ENCODE measurements at regions not wholly inside any gene's neighbourhood (a gene's known extent, or its start where the extent isn't known, plus 50 kb on each side); places are given as distances from the start of the nearest gene placed in this dataset.

DNA sequence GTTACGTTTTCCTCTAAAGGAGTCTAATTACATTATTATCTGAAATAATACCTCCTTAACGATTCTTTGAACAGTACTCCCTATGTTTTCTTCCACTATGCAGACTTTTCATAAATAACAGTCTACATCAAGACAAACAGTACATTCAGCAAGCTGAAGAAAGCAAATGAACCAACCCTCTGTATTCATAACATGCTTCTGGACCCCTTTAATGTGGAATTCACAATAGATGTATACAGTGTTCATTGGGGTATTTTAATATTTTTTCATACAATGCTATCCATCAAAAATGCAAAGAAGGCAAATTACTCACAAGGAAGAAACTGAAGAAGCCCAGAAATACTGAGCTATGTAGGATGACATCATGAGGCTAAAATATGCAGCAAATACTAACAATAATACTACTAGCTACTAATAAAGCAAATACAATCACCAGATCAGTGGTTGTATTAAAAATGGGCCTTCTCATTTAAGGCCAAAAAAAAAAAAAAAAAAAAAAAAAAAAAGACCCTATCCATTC, 408.6 kb downstream of the MTX2 start:
- Histone ChIP-seq H3K36me3 (ENCODE audit: control insufficient read depth, insufficient read depth, low read length) (no peaks in the 10 kb centered on the region), H3K4me3 (ENCODE audit: low read length) (no peak overlapping the region), H3K4me1 (ENCODE audit: control insufficient read depth, insufficient read depth, low read length) (no peaks in the 10 kb centered on the region), H3K27me3 (ENCODE audit: control insufficient read depth, insufficient read depth, low read length) (peaks cover 3% of the 10 kb centered on the region), H3K9ac (ENCODE audit: low read length) (no peak overlapping the region), H3K9me3 (ENCODE audit: control insufficient read depth, low read length) (no peaks in the 10 kb centered on the region)

DNA sequence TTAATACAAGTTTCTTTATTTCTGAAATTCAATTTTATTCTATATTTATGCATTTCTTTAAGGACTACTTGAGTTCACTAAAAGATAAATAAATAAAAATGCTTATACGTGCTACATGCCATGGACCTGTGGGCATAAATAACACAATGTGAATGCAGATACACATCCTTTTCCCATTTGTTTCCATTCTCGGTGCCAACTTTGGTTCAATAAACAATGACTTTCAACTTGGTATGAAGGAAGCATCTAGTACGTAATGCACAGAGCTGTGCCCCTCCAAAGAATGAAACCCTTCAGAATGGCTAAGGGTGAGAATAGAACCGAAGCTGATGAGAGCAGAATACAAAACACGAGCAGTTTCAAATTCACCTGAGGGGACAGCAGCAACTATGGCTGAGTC, 409.3 kb downstream of the MTX2 start:
- H3K4me3 ChIP-seq (ENCODE audit: low read length), result no peak overlapping the region
- H3K36me3 ChIP-seq (ENCODE audit: control insufficient read depth, insufficient read depth, low read length), result no peaks in the 10 kb centered on the region
- H3K27me3 ChIP-seq (ENCODE audit: control insufficient read depth, insufficient read depth, low read length), result peaks cover 3% of the 10 kb centered on the region
- no peaks in the 10 kb centered on the region for H3K4me1 ChIP-seq (ENCODE audit: control insufficient read depth, insufficient read depth, low read length)
- no peaks in the 10 kb centered on the region for H3K9me3 ChIP-seq (ENCODE audit: control insufficient read depth, low read length)
- H3K9ac ChIP-seq (ENCODE audit: low read length), result no peak overlapping the region

DNA sequence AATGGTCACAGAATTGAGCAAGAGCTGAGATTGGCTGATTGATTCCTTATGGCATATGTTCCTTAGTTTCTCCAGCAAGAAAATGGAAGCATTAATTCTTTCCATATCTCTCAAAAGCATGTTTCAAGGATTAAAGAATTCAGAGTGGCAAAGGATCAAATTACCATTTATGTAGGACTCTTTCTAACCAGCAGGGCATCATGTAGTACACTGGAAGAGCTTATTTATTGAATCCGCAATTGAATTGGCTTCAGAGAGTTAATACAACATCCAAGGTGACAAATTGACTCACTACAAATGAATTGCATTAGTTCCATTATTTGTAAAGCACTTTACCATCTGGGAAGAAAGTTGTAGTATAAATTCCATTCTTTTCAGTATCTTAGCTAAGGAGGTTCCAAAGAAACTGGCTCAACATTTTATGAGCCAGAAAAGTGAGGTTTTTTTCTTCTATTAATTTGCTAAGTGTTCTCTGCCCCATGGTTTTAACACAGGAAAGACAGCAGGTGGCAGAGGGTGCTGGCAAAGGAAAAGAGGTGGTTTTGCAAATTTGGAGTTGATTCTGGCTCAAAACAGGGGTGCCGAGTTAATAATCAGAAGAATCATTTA, 409.9 kb downstream of the MTX2 start:
- H3K27me3 ChIP-seq (ENCODE audit: control insufficient read depth, insufficient read depth, low read length), result peaks cover 3% of the 10 kb centered on the region
- no peak overlapping the region for H3K4me3 ChIP-seq (ENCODE audit: low read length)
- H3K9me3 ChIP-seq (ENCODE audit: control insufficient read depth, low read length), result no peaks in the 10 kb centered on the region
- H3K36me3 ChIP-seq (ENCODE audit: control insufficient read depth, insufficient read depth, low read length), result no peaks in the 10 kb centered on the region
- no peaks in the 10 kb centered on the region for H3K4me1 ChIP-seq (ENCODE audit: control insufficient read depth, insufficient read depth, low read length)
- no peak overlapping the region for H3K9ac ChIP-seq (ENCODE audit: low read length)

DNA sequence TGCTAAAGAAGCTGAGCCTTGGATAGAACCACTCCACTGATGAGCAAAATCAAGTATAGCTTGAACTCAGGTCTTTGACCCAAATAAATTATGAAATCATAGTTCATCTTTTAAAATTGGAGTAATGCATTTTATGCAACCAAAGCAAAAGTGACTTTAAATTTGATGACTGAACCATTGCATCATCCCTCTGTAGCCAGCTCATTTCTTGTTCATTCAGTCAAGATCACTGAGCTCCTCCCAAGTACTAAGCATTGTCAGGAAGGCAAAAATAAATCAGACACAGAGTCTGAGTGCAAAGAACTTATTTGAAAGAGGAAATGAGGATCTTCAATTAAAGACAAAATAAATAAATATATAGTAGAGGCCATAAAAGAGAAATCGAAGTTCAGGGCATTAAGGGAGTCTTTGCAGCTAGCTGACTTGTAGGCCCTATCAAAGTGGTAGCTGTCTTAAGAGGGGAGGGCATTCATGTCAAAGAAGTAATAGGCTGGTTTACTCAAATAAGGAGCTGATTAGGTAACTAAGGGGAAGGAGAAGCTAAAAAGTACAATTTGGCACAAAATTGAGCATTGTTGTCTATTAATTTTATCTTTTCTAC, 411.8 kb downstream of the MTX2 start:
- H3K9ac ChIP-seq (ENCODE audit: low read length), result no peak overlapping the region
- no peaks in the 10 kb centered on the region for H3K36me3 ChIP-seq (ENCODE audit: control insufficient read depth, insufficient read depth, low read length)
- no peak overlapping the region for H3K4me3 ChIP-seq (ENCODE audit: low read length)
- peaks cover 3% of the 10 kb centered on the region for H3K27me3 ChIP-seq (ENCODE audit: control insufficient read depth, insufficient read depth, low read length)
- H3K4me1 ChIP-seq (ENCODE audit: control insufficient read depth, insufficient read depth, low read length), result no peaks in the 10 kb centered on the region
- no peaks in the 10 kb centered on the region for H3K9me3 ChIP-seq (ENCODE audit: control insufficient read depth, low read length)

DNA sequence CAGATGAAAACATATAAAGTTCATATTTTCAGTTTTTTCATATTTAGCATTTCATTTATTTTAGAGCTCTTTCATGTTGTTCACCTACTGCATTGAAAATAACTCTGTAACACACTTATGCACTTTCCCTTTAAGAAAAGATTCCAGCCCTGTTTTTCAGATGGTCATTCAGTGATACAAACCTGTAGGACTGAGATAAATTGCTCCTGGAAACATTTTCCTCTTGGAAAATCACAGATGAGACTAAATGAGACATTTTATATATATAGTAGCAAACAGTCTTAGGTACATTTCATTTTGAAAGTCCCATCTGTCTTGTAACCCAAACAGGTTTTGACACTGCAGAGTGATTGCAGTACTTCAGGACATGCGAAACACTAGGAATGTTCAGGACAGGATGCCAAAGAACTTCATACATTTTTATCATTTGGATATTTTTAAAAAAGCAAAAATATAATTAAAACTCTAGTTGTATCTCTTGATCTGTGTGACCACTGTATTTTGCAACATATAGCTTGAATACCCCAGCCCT, 412.4 kb downstream of the MTX2 start:
- Histone ChIP-seq H3K4me1 (ENCODE audit: control insufficient read depth, insufficient read depth, low read length) (no peaks in the 10 kb centered on the region), H3K36me3 (ENCODE audit: control insufficient read depth, insufficient read depth, low read length) (no peaks in the 10 kb centered on the region), H3K4me3 (ENCODE audit: low read length) (no peak overlapping the region), H3K27me3 (ENCODE audit: control insufficient read depth, insufficient read depth, low read length) (no peaks in the 10 kb centered on the region), H3K9me3 (ENCODE audit: control insufficient read depth, low read length) (no peaks in the 10 kb centered on the region), H3K9ac (ENCODE audit: low read length) (no peak overlapping the region)

DNA sequence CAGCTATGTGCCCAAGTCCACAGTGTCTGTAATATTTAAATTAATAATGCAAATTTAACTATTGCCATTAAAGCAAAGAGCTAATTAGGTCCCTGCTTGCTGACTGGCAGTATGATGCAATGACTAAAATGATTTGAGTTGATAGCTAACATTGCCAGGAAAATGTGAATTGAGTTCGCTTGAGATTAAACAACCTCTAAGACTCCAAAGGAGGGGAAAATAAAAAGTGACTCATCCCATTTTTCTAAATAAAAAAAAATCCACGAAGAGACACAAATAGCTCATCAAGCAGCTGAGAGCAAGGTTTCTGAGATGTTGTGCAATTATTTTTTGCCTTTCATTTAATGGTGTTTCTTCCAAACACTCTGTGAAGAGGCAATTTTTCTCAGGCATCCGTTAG, 413.0 kb downstream of the MTX2 start:
- H3K27me3 ChIP-seq (ENCODE audit: control insufficient read depth, insufficient read depth, low read length), result no peaks in the 10 kb centered on the region
- no peak overlapping the region for H3K4me3 ChIP-seq (ENCODE audit: low read length)
- H3K9ac ChIP-seq (ENCODE audit: low read length), result no peak overlapping the region

DNA sequence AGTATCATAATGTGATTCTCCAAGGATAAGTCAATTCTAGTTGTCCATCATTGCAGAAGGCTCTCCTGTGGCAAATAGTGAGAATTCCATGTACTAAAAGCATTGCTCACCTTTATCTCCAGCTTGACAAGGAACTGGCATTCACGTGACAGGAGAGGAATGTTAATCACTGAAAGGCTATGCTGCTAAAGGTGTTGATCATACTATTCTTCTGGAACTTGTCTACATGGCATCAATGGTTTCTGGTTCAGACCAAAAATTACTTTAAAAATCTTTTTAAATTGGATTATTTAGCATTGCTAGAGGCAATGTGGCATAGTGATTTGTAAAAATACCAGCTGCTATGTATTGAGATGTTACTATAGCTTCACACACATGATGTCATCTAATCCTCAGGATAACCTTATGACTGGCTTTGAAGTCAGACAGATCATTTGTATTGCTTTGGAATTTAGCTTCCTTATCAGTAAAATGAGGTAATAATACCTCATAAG, 414.4 kb downstream of the MTX2 start:
- H3K4me1 ChIP-seq (ENCODE audit: control insufficient read depth, insufficient read depth, low read length), result no peaks in the 10 kb centered on the region
- H3K36me3 ChIP-seq (ENCODE audit: control insufficient read depth, insufficient read depth, low read length), result no peaks in the 10 kb centered on the region
- no peak overlapping the region for H3K4me3 ChIP-seq (ENCODE audit: low read length)
- H3K27me3 ChIP-seq (ENCODE audit: control insufficient read depth, insufficient read depth, low read length), result no peaks in the 10 kb centered on the region
- no peak overlapping the region for H3K9ac ChIP-seq (ENCODE audit: low read length)
- H3K9me3 ChIP-seq (ENCODE audit: control insufficient read depth, low read length), result no peaks in the 10 kb centered on the region

More for the DNA sequence above, 413.0 kb downstream of the MTX2 start:
- Histone ChIP-seq H3K9me3 (ENCODE audit: control insufficient read depth, low read length) (no peaks in the 10 kb centered on the region), H3K4me1 (ENCODE audit: control insufficient read depth, insufficient read depth, low read length) (no peaks in the 10 kb centered on the region), H3K36me3 (ENCODE audit: control insufficient read depth, insufficient read depth, low read length) (no peaks in the 10 kb centered on the region)

DNA sequence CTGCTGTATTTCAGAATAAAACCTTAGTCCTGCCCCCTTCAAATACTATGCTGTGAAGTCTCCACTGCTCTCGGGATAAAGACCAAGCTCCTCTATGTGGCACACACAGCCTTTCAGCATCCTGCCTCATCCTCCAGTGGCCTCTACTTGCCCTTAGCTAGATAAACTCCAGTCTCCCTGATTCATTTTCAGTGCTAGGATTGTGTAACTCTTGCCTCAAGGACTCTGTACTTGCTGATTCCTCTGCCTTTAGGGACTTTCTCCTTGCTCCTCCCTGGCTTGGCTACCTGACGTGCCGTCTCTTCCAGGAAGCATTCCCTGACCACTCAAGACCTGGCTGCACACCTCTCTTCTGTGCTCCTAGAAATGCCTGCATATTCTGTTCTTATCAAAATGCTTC, 416.7 kb downstream of the MTX2 start:
- Histone ChIP-seq H3K9me3 (ENCODE audit: control insufficient read depth, low read length) (no peaks in the 10 kb centered on the region), H3K4me3 (ENCODE audit: low read length) (no peak overlapping the region), H3K4me1 (ENCODE audit: control insufficient read depth, insufficient read depth, low read length) (no peaks in the 10 kb centered on the region), H3K9ac (ENCODE audit: low read length) (no peak overlapping the region), H3K27me3 (ENCODE audit: control insufficient read depth, insufficient read depth, low read length) (no peaks in the 10 kb centered on the region), H3K36me3 (ENCODE audit: control insufficient read depth, insufficient read depth, low read length) (no peaks in the 10 kb centered on the region)

DNA sequence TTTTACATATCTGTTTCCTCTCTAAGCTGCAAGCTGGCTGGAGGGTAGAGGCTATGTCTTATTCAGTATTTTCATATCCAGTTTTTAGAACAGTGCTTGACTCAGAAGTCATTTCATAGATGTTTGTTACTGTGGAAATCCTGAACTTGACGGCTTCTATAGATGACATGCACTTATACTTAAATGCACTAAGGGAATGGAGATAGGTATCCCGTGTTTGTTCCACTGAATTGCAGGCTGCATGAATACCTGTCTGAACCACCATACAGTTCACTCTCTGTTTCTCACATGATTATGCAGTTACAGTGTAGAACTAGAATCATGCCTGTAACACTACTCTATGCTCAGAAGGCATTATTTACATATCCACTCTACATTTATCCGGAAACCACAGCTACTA, 417.1 kb downstream of the MTX2 start:
- no peaks in the 10 kb centered on the region for H3K9me3 ChIP-seq (ENCODE audit: control insufficient read depth, low read length)
- no peak overlapping the region for H3K9ac ChIP-seq (ENCODE audit: low read length)
- H3K27me3 ChIP-seq (ENCODE audit: control insufficient read depth, insufficient read depth, low read length), result no peaks in the 10 kb centered on the region
- H3K4me3 ChIP-seq (ENCODE audit: low read length), result no peak overlapping the region
- H3K36me3 ChIP-seq (ENCODE audit: control insufficient read depth, insufficient read depth, low read length), result no peaks in the 10 kb centered on the region
- no peaks in the 10 kb centered on the region for H3K4me1 ChIP-seq (ENCODE audit: control insufficient read depth, insufficient read depth, low read length)

DNA sequence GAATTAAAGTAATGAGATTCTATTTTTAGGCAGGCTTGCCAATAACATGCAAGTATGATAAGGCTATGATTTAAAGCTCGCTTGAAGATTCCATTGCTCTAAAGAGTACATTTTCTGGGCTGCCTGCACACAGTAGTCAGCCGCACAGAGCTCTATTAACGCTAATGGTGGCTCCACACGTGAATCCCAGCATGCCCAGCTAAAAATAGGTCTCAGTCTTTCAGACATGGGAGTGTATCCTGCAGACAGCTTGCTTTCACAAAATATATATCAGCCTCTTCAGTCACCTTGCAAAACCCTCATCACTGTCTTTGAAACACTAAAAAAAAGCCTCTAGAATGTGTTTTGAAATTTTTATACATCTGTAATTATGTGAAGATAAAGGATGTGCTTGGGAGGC, 418.1 kb downstream of the MTX2 start:
- no peak overlapping the region for H3K4me3 ChIP-seq (ENCODE audit: low read length)
- H3K9me3 ChIP-seq (ENCODE audit: control insufficient read depth, low read length), result no peaks in the 10 kb centered on the region
- H3K9ac ChIP-seq (ENCODE audit: low read length), result no peak overlapping the region

DNA sequence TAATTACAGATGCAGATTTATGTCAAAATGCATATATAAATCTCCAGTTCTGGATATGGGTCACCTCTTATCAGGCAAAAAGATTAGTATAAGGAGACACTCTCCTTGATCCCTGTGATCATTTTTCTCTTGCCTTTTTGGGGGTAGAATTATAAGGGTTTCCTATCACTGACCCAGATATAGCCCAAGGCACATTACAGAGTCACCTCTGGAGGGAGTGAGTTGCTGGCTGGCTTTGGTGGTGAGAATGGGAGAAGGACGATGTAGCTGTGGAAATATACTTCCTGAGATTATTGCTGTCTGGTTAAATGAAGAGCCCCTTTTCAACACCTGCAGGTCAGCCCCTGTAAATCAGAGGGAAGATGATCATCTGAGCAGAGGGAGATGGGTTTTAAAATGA, 418.7 kb downstream of the MTX2 start:
- no peaks in the 10 kb centered on the region for H3K9me3 ChIP-seq (ENCODE audit: control insufficient read depth, low read length)
- no peaks in the 10 kb centered on the region for H3K27me3 ChIP-seq (ENCODE audit: control insufficient read depth, insufficient read depth, low read length)
- no peak overlapping the region for H3K9ac ChIP-seq (ENCODE audit: low read length)
- no peaks in the 10 kb centered on the region for H3K36me3 ChIP-seq (ENCODE audit: control insufficient read depth, insufficient read depth, low read length)
- H3K4me3 ChIP-seq (ENCODE audit: low read length), result no peak overlapping the region
- no peaks in the 10 kb centered on the region for H3K4me1 ChIP-seq (ENCODE audit: control insufficient read depth, insufficient read depth, low read length)

More for the DNA sequence above, 418.1 kb downstream of the MTX2 start:
- Histone ChIP-seq H3K4me1 (ENCODE audit: control insufficient read depth, insufficient read depth, low read length) (no peaks in the 10 kb centered on the region), H3K36me3 (ENCODE audit: control insufficient read depth, insufficient read depth, low read length) (no peaks in the 10 kb centered on the region), H3K27me3 (ENCODE audit: control insufficient read depth, insufficient read depth, low read length) (no peaks in the 10 kb centered on the region)

DNA sequence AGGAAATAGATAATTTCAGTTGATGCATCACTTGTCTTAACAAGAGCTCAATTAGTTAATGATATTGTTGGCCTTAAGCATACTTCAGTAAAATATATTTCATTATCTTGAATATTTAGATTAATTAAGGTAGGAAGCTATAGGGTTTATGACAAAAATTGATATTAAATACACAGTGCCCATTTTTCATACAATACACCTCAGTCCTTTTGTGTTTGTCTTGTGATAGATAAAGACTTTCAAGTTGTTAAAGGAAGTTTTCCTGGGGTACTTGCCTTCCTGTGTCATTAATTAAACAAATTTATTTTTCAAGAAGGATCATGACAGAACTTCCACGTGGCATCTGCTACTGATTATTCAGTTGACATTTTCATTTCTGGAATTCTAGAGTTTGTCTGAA, 420.5 kb downstream of the MTX2 start:
- Histone ChIP-seq H3K27me3 (ENCODE audit: control insufficient read depth, insufficient read depth, low read length) (no peaks in the 10 kb centered on the region), H3K9ac (ENCODE audit: low read length) (no peak overlapping the region), H3K36me3 (ENCODE audit: control insufficient read depth, insufficient read depth, low read length) (no peaks in the 10 kb centered on the region), H3K4me1 (ENCODE audit: control insufficient read depth, insufficient read depth, low read length) (no peaks in the 10 kb centered on the region), H3K4me3 (ENCODE audit: low read length) (no peak overlapping the region), H3K9me3 (ENCODE audit: control insufficient read depth, low read length) (no peaks in the 10 kb centered on the region)

All from mucosa of stomach (tissue), 1 donor.